ENCODE measurements at regions not wholly inside any gene's neighbourhood (a gene's known extent, or its start where the extent isn't known, plus 50 kb on each side); places are given as distances from the start of the nearest gene placed in this dataset.

DNA sequence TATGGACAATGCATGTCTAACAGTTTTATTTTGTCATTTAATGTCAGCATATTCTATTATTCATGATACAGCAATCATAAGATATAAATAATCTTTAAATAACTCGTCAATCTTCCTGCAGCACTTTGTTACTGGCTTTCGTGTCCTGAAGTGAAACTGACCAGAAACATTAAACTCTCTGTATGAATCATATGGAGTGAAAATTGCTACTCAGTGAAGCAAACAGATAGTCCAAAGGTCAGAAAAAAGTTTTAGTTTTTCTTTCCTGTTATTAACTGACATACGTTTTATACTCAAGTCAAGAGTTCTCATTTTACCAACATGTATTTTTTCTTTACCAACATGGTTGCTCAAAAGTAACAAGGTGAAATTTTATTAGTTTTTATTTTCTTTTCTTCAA lies 106.8 kb upstream of the GALNT5 start:
- no peak for DNase-seq (ENCODE audit: low read depth)

DNA sequence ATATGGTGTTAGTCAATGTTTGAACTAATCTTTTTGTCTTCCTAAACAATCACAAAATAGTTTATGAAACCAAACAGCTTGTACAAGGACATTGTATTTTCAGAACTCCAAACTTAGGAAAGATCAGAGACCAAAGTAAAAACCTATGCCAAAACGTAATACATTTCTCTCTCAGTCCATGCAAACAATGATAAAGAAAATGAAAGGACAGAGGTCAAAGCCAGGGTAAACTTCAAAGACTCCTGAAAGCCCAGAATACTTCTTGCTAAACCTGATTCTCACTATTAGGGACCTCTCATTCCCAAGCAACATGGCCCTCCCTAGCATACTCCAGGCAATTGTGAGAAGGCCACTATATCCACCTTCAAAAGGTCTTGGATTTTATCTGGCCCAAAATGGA lies 105.1 kb upstream of the GALNT5 start:
- DNase-seq (ENCODE audit: low read depth) = no peak

DNA sequence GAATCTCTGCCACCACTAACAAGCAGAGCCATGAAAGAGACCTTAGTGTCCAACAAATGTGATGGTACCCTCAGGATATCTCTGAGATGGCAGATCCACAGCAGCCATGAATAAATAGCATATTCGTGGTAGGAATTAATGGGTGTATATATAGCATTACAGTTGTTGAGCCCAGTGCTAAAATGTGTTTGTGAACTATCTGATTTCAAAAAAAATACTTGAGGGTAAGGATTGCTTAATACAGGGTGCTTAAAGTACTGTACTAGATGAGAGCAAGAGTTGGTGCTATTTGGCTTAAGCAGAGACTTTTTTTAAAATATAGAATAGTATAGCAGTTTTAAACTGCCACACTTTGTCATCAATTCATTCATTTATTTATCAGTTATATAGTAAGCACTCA lies 101.5 kb upstream of the GALNT5 start:
- DNase-seq (ENCODE audit: low read depth) = no peak

DNA sequence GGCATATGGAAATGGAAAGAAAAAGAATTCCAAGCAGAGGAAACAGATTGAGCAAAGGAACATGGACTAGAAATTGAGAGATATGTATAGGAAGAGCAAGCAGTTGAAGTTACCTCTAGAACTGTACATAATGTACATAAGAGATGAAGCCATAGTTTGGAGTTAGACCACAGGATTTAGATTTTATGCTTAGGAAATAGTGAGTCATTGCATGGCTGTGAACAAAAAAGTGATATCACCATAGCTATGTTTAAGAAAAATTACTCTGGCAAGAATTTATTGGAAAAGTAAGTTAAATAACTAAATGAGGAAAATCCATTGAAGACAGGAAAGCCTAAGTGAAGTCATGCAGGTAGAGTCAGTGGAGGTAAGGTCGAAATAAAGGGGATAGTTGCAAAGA lies 99.4 kb upstream of the GALNT5 start:
- DNase-seq (ENCODE audit: low read depth) = no peak

DNA sequence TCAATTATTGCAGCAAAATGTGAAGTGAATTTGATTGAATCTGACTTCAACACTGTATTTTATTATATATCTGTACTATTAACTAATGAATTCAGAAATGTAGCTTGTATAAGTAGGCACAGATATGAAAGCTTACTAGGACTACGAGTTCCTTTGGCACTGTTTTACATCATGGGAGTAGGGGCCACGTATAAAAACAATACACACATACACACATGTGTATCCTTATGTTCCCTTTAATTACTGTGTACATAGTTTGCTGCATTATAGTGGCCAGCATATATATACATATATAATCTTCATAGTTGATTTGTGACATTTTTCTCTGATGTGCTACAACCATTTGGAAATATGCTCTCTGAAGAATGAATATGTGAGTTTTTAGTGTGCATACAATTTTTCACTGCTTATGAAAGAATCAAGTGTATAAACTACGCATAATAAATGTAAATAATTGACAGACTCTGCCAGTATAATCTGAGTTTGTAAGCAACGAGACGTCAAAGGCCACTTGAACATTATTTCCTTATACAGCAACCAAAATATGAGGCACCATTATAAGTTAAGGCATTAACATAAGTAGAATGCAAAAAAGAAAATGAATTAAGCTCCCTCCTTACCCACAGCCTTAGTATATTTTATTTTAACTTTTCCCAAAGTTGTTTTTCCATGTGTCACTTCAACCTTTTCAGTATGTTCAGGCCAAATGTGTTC lies 98.1 kb upstream of the GALNT5 start:
- no peak for DNase-seq (ENCODE audit: low read depth)

DNA sequence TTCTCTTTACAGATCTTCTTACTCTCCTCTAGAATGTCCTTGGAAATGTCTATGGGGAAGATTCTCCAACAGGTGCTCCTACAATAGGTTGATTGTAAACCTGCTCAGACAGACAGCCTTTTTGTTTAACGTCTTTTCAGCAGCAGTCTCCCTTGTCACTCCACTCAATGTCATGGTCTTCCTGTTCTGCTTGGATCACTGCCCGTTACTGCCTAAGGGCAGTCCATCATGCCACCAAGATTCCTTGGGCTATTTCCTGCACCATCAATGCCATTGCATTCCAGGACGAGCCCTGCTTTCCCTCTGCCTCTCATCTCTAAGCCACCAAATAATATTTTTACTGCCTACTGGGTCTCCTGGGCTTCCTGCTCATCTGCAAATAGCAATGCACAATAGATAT lies 97.4 kb upstream of the GALNT5 start:
- DNase-seq (ENCODE audit: low read depth) = no peak

DNA sequence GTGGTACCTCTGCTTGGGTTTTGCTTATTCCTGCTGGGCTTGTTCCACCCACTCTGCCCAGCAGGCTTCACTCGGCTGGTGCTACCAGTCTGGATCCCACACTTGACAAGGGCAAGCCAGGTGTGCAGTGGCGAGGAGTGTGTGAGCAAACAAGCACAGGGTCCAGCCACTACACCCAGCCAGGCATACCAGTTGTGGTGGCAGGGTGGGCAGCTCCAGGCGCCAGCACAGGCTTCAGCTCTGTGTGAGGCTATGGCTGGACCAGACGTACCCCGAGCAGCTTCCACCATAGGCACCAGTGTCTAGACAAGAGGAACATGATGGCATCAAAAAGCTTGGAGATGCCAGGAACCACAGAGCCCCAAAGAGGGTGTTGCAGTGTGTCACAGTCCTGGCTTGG lies 93.1 kb upstream of the GALNT5 start:
- DNase-seq (ENCODE audit: low read depth) = no peak

DNA sequence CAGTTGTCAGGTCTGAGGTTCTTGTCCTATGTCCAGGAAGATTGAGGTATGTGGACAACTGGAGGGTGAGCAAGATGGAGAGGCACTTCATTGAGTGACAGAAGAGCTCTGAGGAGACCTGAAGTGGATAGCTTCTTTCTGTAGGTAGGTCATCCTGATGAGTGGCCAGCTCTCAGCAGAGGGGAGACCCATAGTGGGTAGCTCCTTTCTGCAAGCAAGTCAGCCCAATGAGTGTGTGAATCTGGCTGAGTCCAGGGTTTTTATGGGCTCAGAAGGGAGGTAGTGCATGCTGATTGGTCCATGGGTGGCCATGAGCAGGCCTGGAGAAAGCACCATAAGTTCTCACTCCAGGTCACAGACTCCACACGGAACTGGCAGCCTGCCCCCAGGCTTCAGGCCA lies 92.6 kb upstream of the GALNT5 start:
- no peak for DNase-seq (ENCODE audit: low read depth)

DNA sequence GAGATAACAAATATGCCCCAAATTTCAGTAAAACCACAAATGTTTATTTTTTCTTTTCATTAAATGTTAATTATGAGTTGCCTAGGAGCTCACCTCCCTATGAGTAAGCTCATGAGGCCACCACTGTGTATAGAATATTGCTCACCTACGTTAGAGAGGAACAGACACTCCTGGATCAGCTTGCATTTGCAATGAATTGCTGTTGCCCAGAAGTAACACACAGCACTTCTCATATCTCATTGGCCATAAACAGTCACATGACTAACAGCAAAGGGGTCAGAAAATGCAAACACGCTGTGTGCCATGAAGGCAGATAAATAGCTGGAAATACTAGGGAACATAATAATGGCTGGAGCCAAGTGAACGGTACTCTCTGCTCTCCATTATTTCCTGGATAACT lies 89.0 kb upstream of the GALNT5 start:
- DNase-seq (ENCODE audit: low read depth) = no peak

DNA sequence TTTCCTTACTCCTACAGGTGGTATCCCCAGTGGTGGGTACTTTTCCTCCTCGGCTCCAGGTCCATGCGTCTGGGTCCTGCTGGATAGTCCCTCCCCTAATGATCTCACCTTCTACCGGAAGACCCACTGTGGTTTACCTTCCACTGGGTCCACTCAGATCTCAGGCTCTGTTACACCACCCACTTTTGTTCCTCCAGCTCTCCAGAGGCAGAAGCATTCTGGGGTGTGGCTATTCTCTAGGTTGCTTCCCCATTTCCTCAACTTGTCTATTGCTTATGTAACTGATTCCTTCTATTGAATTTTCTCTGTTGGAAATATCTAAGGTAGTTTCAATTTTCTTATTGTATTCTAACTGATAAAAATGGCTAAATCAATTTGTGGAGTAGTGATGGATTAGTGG lies 87.6 kb upstream of the GALNT5 start:
- DNase-seq (ENCODE audit: low read depth) = no peak

DNA sequence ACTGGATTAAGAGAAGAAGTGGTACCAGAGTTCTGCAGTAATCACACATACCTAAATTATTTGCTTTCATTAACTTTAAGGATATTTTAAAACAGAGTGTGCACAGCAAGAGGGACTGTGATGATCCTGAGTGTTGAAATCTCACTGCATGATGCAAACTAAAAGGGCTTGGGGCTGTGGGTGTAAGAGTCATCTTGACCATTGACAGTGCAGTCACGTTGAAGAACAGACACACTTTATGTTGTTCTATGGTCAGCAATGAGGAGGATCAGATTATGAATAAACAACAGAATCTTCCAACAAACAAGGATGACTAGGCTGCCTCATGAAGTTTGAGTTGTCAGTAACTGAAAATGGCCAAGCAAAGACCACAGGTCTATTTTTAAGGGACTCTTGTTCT lies 87.2 kb upstream of the GALNT5 start:
- no peak for DNase-seq (ENCODE audit: low read depth)

DNA sequence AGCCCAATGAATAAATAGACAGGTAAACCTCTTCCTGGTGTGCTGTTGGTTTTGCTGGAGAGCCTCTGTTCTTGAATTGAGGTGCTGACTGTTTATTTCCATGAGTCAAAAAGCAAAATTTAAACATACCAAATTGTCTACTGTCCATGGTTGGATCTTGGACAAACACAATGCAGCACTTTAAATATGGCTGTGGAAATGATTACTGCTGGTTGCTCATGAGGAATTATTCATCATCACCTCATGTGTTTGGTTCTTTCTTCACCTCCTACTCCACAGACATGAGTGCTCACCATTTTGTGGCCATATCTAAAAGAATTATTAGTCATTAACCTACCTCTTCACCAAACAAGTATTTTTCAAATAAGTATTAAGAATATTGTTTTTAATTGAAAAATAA lies 85.3 kb upstream of the GALNT5 start:
- DNase-seq (ENCODE audit: low read depth) = no peak

DNA sequence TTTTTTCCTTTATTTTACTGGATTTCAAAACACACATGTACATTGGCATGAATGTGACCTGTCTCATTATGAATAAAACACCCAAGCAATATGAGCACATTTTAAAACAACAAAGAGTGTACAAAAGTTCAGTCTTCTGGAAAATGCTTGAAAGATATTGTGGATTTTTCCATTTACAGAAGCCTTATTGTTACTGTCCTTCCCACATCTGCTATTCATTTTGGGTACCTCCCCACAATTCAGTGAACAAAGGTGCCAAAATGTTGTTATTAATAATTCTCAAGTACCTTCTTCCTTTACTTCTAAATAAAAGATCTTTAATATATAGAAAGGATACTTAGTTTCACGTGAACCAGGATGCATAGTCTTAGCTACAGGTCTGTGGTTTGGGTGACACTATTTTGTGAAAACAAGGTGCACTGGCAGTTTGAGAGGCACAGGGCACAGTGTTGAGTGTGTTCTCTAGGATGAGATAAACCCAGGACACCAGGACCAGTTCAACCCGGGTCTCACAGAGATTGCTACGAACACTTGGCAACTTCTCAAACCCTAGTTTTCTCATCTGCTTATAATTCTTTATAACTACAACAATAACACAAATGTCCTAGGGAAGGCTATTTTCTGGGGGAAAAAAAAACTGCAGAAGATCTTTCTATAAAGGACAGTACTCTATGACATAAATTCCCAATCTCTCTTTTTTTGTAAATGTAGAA lies 84.5 kb upstream of the GALNT5 start:
- DNase-seq (ENCODE audit: low read depth) = no peak

DNA sequence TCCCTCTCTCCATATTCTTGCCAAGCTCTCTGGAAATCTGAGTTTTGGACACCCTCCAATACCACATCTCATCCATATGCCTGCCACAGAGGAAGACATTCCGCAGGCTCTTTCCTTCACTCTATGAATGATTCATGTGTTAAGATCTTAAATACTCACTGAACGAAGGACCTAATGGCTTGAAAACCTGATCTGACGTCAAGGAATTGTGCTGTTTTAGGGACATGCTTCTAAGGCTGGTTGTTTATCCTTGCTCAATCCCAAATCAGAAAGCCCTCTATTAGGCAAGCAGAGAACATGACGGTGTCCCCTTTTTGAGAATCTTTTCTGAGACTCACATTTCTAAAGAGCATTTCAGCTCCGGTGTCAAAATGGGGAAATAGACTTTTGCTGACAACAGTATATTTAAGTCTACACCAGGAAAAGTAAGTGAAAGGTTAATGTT lies 83.7 kb upstream of the GALNT5 start:
- DNase-seq (ENCODE audit: low read depth) = peak; percentile 96

DNA sequence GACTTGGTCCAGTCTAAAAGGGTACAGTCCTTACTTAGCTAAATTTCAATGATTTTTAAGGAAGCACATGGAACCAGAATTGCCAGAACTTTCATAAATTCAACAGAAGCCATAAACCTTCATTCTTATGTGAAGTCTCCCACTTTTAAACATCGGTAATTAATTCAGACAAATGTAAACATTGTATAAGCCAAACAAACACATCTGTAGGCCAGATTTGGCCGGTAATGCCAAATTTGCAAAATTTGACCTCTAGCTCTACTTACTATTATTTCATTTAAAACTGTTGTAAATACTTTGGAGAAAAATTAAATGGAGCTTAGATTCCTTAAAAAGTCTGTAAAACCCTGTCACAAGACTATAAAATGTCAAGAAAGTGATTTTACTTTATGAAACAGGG lies 83.2 kb upstream of the GALNT5 start:
- no peak for DNase-seq (ENCODE audit: low read depth)

DNA sequence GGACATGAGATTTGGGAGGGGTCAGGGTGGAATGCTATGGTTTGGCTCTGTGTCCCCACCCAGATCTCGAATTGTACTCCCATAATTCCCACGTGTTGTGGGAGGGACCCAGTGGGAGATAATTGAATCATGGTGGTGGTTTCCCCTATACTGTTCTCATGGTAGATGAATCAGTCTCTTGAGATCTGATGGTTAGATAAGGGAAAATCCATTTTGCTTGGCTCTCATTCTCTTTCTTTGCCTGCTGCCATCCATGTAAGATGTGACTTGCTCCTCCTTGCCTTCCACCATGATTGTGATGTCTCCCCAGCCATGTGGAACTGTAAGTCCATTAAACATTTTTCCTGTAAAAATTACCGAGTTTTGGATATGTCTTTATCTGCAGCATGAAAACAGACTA lies 80.9 kb upstream of the GALNT5 start:
- DNase-seq (ENCODE audit: low read depth) = no peak

DNA sequence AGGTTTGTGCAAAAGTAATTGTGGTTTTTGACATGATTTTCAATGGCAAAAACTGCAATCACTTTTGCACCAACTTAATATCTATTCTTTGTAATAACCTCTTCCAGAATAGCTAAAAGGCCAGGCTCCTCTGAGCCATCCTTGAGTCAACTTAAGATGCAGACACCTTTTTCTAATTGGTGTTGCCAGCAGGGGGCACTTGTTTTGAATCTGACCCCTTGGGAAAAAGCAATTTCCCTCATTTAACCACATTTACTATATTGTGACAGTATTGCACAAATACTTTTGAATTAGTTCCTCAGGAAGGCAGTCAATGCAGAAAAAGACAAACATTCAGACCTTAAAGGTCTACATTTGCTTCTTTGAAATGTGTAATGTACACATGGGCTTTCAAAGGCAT lies 78.6 kb upstream of the GALNT5 start:
- DNase-seq (ENCODE audit: low read depth) = no peak

DNA sequence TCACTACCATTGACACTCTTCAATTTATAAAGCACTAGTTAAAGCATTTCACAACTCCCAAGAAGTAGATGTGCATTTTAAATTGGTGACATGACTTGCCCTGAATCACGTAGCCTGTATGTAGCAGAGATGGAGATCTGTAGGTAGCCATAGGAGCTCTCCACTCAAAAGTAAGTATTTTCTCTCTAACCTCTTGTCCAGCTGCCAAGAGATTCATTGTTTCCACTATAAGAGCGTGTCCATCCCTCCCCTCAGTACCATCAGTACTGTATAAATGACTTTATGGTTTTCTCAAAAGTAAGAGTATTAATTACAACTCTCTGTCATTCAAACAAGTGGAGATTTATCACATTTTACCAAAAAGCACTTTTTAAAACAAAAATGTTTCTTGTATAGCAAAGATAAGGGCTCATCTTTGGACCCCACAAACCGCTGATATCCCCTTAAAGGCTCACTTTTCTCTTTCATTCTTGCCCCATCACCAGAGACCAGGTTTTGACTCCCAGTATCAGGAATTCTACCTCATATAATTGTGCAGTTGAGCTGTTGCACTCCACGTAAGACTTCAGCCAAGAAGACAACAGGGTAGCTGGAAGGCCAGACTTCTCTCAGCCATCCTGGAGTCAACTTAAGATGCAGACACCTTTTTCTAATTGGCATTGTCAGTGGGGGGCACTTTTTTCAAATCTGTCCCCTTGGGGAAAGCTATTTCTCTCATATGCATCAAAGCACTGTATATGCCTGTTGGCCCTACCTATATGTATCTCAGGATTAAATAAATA lies 78.0 kb upstream of the GALNT5 start:
- DNase-seq (ENCODE audit: low read depth) = no peak

DNA sequence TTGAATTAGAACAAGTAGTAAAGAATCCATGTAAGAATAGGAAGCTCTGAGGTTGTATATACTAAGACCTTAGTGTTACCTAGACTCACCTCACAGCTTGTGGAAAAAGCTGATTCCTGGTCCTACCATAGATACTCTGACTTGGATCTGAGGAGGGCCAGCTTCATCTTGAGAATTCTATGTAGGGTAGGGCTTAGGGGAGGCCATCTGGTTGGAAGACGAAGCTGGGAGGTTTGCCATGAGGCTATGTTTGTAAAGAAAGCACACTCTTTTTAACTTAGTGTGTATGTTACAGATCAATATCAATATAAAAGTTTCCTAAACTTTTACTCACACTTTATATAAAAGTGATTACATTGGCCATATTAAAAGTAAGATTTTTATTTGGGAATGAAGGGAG lies 77.1 kb upstream of the GALNT5 start:
- DNase-seq (ENCODE audit: low read depth) = no peak

DNA sequence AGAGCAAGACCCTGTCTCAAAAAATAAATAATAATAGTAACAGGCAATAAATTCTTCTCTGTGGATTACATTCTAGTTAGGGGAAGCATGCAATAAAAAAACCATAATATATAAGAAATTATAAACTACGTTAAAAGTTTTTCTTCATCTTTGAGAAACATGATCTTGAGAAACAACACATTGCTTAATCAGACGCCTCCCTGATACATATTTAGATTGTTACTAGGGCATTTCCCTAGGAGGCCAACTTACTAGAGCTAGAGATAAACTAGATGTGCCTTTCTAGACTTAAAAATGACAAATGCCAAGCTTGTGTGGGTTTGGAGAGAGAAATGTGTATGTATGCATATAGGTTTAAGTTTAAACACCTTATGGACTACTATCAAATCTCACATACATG lies 76.3 kb upstream of the GALNT5 start:
- no peak for DNase-seq (ENCODE audit: low read depth)

DNA sequence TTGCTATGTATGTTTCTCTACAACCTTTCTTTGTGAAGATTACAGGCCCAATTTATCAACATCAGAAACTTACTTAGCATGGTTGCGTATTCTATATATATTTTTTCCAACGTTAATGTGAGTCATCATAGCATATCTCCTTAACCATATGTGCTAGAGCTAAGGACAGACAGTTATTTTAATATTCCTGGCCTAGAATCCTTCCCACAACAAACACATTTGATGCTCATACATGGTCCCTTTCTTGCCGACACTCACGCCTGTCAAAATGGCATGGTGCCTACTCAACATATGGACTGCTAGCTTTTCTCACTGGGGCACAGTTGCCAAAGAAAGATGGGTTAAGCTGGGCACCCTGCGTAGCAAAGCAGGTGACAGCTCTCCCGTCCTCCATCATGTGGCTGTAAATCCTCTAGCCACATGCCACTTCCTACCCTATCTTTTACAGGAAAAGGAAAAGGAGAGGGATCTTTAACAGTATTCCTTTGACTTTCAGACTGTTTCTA lies 75.2 kb upstream of the GALNT5 start:
- DNase-seq (ENCODE audit: low read depth) = no peak

DNA sequence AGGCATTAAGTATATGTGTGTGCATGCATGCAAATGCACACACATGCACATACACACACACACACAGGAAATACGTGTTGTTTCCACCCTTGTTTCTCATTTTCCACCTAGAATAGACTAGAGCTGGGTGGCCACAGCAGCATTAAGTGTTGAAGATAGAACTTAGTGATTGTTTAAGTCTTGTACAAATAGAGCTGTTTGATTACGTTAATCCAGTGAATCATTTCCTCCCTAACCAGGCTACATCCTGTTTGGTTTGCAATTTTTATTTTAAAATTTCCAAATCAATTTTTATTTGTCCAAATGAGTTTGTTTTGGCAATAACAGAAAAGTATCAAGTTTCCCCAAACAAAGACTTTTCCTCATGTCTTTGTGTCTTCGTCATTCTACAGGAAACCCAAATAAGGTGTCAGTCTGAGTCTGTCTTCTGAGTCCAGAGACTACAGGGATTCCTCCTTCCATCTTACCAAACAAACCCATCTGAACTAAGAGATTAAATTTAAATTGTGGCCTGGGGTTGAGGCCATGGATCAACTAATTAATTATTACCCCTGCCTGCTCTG lies 74.6 kb upstream of the GALNT5 start:
- peak; percentile 81 for DNase-seq (ENCODE audit: low read depth)

All from GM04503 (cell line).